ENCODE measurements at regions not wholly inside any gene's neighbourhood (a gene's known extent, or its start where the extent isn't known, plus 50 kb on each side); places are given as distances from the start of the nearest gene placed in this dataset.

- in situ Hi-C loops (cut with MboI) (no loop called here), intact Hi-C loops (cut with micrococcal nuclease) (no loop called here)
- Histone ChIP-seq H3K79me2 (ENCODE audit: control insufficient read depth, insufficient read depth, low read length) (no peaks in the 10 kb centered on the region), H3K27ac (ENCODE audit: extremely low read depth, low read depth, low read length) (no peak overlapping the region), H3K9ac (ENCODE audit: insufficient read depth in 1 of 2, low read depth in 2 of 2, low read length in 2 of 2) (no peak overlapping the region), H4K20me1 (replicated peaks; ENCODE audit: control insufficient read depth, insufficient read depth, low read length) (no peaks in the 10 kb centered on the region), H3K4me3 (no peak overlapping the region), H2AFZ (ENCODE audit: low read depth, low read length) (no peak overlapping the region), H3K27me3 (ENCODE audit: control insufficient read depth in 2 of 2, insufficient read depth in 2 of 2, low read length in 2 of 2) (peaks cover 5 to 11% of the 10 kb centered on the region in 2 experiments; a peak in 3 of 5 replicates), H3K9me3 (replicated peaks; ENCODE audit: control insufficient read depth, insufficient read depth, low read depth, low read length) (no peaks in the 10 kb centered on the region), H3K36me3 (ENCODE audit: control insufficient read depth, insufficient read depth, low read length) (no peaks in the 10 kb centered on the region), H3K4me1 (replicated peaks in 1 of 2; ENCODE audit: control insufficient read depth in 2 of 2, insufficient read depth in 2 of 2, low read length in 2 of 2) (no peaks in the 10 kb centered on the region; a peak in 1 of 5 replicates), H3K9me1 (ENCODE audit: control insufficient read depth, insufficient read depth, low read length) (no peaks in the 10 kb centered on the region), H3K4me2 (ENCODE audit: insufficient read depth, low read length) (no peak overlapping the region)
- ChIA-PET POLR2A (no interaction called here), CTCF (ENCODE audit: low intra/inter-chr PET ratio) (no interaction called here)
- DNase-seq (ENCODE audit: extremely low read depth in 1 of 4, low spot score in 3 of 4) (no peak), ATAC-seq (no peak), FAIRE-seq (no peak)
- no TSS peak for BruUV-seq (replicated peaks)
- TF ChIP-seq E2F1 (CRISPR knock-in tag; IDR thresholded peaks at IDR 0.05), result no peak
- TF ChIP-seq RNF219 (CRISPR knock-in tag; IDR thresholded peaks at IDR 0.05), result no peak
- no peak for TF ChIP-seq DNMT1 (IDR thresholded peaks at IDR 0.05)
- TF ChIP-seq ZNF668 (CRISPR knock-in tag; IDR thresholded peaks at IDR 0.05), result no peak
- no peak for TF ChIP-seq POLR2H (tag; IDR thresholded peaks at IDR 0.05; ENCODE audit: low read depth)
- TF ChIP-seq SMAD3 (CRISPR knock-in tag; conservative IDR thresholded peaks at IDR 0.05), result no peak
- TF ChIP-seq ARID4B (CRISPR knock-in tag; IDR thresholded peaks at IDR 0.05), result no peak
- TF ChIP-seq ZNF431 (CRISPR knock-in tag; IDR thresholded peaks at IDR 0.05), result no peak
- no peak for TF ChIP-seq BDP1 (IDR thresholded peaks at IDR 0.05; ENCODE audit: insufficient read depth, insufficient read length)
- TF ChIP-seq IRF9 (tag; IDR thresholded peaks at IDR 0.05), result no peak
- TF ChIP-seq BRF1 (IDR thresholded peaks at IDR 0.05; ENCODE audit: borderline replicate concordance, extremely low read depth, insufficient read length), result no peak
- no peak for TF ChIP-seq POLR2A (conservative IDR thresholded peaks at IDR 0.05)
- TF ChIP-seq KLF1 (tag; IDR thresholded peaks at IDR 0.05), result no peak
- TF ChIP-seq MTF1 (CRISPR knock-in tag; IDR thresholded peaks at IDR 0.05; ENCODE audit: borderline replicate concordance), result no peak
- no peak for TF ChIP-seq ZNF830 (CRISPR knock-in tag; IDR thresholded peaks at IDR 0.05)
- 13% methylated on average over 3 of the region's 3 CpGs for WGBS (ENCODE audit: insufficient coverage, low coverage, missing lambda C conversion rate)
These were observed 127.5 kb upstream of the TNPO1 start for GRCh38 chr5:72688916-72689315.
